Common myeloid progenitor, CD34-positive (primary cell): ENCODE measurements at regions not wholly inside any gene's neighbourhood (a gene's known extent, or its start where the extent isn't known, plus 50 kb on each side); places are given as distances from the start of the nearest gene placed in this dataset.

Source experiments
- CTCF ChIA-PET: fragments of 350-600 bp; sonication (Branson Sonifier 250); formaldehyde crosslinking; loops from one replicate; lab custom pipeline; 2021; ENCODE audit warnings: antibody characterized with exemption; lab: Charles Lee
- POLR2A ChIA-PET: fragments of 350-600 bp; sonication (Branson Sonifier 250); formaldehyde crosslinking; loops from one replicate; lab custom pipeline; 2021; ENCODE audit warnings: antibody characterized with exemption; lab: Charles Lee
- DNase-seq, 3 donors: peaks; one replicate each; pipeline versions ENCODE4 v3.0.0 to v3.0.0-alpha.2; 2013
- H3K27ac ChIP-seq, 2 experiments: 1 replicate in 1 of 2; 2 replicates in 1 of 2; pipeline ENCODE4 v1.7.0; 2013; ENCODE audit warnings: inconsistent platforms in 2 of 2, low read length in 2 of 2, mild to moderate bottlenecking in 2 of 2, low read depth in 1 of 2, moderate library complexity in 1 of 2; ENCODE audit not compliant: severe bottlenecking in 2 of 2, insufficient read depth in 1 of 2, poor library complexity in 1 of 2
- H3K27me3 ChIP-seq, 5 experiments: replicated peaks in 2 of 5; 1 replicate in 3 of 5; 2 replicates in 2 of 5; pipeline versions ENCODE4 v1.6.1 to v1.7.0; 2013; ENCODE audit warnings: low read length in 4 of 5, mild to moderate bottlenecking in 2 of 5, moderate library complexity in 2 of 5, inconsistent platforms in 1 of 5; ENCODE audit not compliant: insufficient read depth in 5 of 5, control insufficient read depth in 4 of 5
- H3K36me3 ChIP-seq, 4 experiments: 1 replicate in 2 of 4; 2 replicates in 2 of 4; pipeline versions ENCODE4 v1.6.1 to v1.7.0; 2013; ENCODE audit warnings: low read length in 3 of 4, control low read depth in 1 of 4, mild to moderate bottlenecking in 1 of 4; ENCODE audit not compliant: control insufficient read depth in 4 of 4, insufficient read depth in 4 of 4
- H3K4me1 ChIP-seq, 4 experiments: 1 replicate in 3 of 4; 2 replicates in 1 of 4; pipeline versions ENCODE4 v1.6.1 to v1.7.1; 2013; ENCODE audit warnings: low read length in 3 of 4, mild to moderate bottlenecking in 3 of 4, control low read depth in 1 of 4, inconsistent platforms in 1 of 4, moderate library complexity in 1 of 4; ENCODE audit not compliant: control insufficient read depth in 4 of 4, insufficient read depth in 4 of 4; ENCODE audit errors: control extremely low read depth in 1 of 4
- H3K4me3 ChIP-seq, 7 experiments: 1 replicate in 4 of 7; 2 replicates in 3 of 7; pipeline versions ENCODE4 v1.5.1 to v1.7.0; 2013; ENCODE audit warnings: mild to moderate bottlenecking in 7 of 7, low read length in 6 of 7, moderate library complexity in 6 of 7, inconsistent platforms in 2 of 7, low read depth in 2 of 7, control low read depth in 1 of 7; ENCODE audit not compliant: insufficient read depth in 4 of 7, control insufficient read depth in 1 of 7; ENCODE audit errors: extremely low read depth in 1 of 7
- H3K9me3 ChIP-seq, 5 experiments: 1 replicate in 4 of 5; 2 replicates in 1 of 5; pipeline versions ENCODE4 v1.6.1 to v1.7.1; 2013; ENCODE audit warnings: low read length in 4 of 5, mild to moderate bottlenecking in 2 of 5, inconsistent platforms in 1 of 5, low read depth in 1 of 5, moderate library complexity in 1 of 5; ENCODE audit not compliant: control insufficient read depth in 4 of 5, insufficient read depth in 2 of 5; ENCODE audit errors: control extremely low read depth in 1 of 5
- WGBS: methylation state at CpG from one replicate; pipeline ENCODE4 v1.1.5; 2013; ENCODE audit not compliant: insufficient coverage; 5-methylcytosine and 5-hydroxymethylcytosine counted together

- CTCF ChIA-PET: interaction anchor here (0.8 to 1.5 kb wide), 3 partner anchors 78 to 1134 kb away, joined by 3 read pairs; no protein-coding TSS in a partner anchor
- peaks cover 0 to 5% (median 0%) of the 10 kb centered on the region in 5 experiments for H3K9me3 ChIP-seq
- no peaks in the 10 kb centered on the region for H3K4me1 ChIP-seq
- H3K4me3 ChIP-seq: no peak overlapping the region
- H3K27me3 ChIP-seq: no peaks in the 10 kb centered on the region
- peak; percentile 11 to 37 (median 33) for DNase-seq
- H3K27ac ChIP-seq: no peak overlapping the region
- POLR2A ChIA-PET: no interaction called here
- no peaks in the 10 kb centered on the region for H3K36me3 ChIP-seq
These were observed 214.4 kb upstream of the CPEB2 start for GRCh38 chr4:14787894-14788293.

- H3K27ac ChIP-seq: no peak overlapping the region
- no peak overlapping the region for H3K4me3 ChIP-seq
- no peaks in the 10 kb centered on the region for H3K27me3 ChIP-seq
- no peak for DNase-seq
- peaks cover 0 to 15% (median 0%) of the 10 kb centered on the region in 5 experiments for H3K9me3 ChIP-seq
- POLR2A ChIA-PET: no interaction called here
- H3K36me3 ChIP-seq: no peaks in the 10 kb centered on the region
- no peaks in the 10 kb centered on the region for H3K4me1 ChIP-seq
- CTCF ChIA-PET: no interaction called here
These were observed 211.8 kb upstream of the CPEB2 start for GRCh38 chr4:14790494-14790893.

- Histone ChIP-seq H3K27me3 (no peaks in the 10 kb centered on the region), H3K9me3 (peaks cover 0 to 19% (median 3%) of the 10 kb centered on the region in 5 experiments), H3K4me1 (no peaks in the 10 kb centered on the region), H3K4me3 (no peak overlapping the region), H3K27ac (no peak overlapping the region), H3K36me3 (no peaks in the 10 kb centered on the region)
- DNase-seq: no peak
- POLR2A ChIA-PET: no interaction called here
- CTCF ChIA-PET: no interaction called here
These were observed 209.5 kb upstream of the CPEB2 start for GRCh38 chr4:14792702-14793227.

GRCh38 chr4:14800977-14801376 is 201.3 kb upstream of the CPEB2 start:
- H3K36me3 ChIP-seq: no peaks in the 10 kb centered on the region
- no peak overlapping the region for H3K4me3 ChIP-seq
- WGBS: no CpG with 5 or more reads among the region's 2 CpGs
- H3K27ac ChIP-seq: no peak overlapping the region
- H3K4me1 ChIP-seq: no peaks in the 10 kb centered on the region
- CTCF ChIA-PET: no interaction called here
- no peaks in the 10 kb centered on the region for H3K27me3 ChIP-seq
- POLR2A ChIA-PET: no interaction called here
- peaks cover 0 to 11% (median 7%) of the 10 kb centered on the region in 5 experiments for H3K9me3 ChIP-seq
- DNase-seq: no peak

- WGBS: 100% methylated on average over 1 of the region's 2 CpGs
- POLR2A ChIA-PET: no interaction called here
- Histone ChIP-seq H3K9me3 (peaks cover 0 to 8% (median 6%) of the 10 kb centered on the region in 5 experiments), H3K36me3 (no peaks in the 10 kb centered on the region), H3K4me3 (no peak overlapping the region), H3K4me1 (no peaks in the 10 kb centered on the region), H3K27ac (no peak overlapping the region), H3K27me3 (no peaks in the 10 kb centered on the region)
- CTCF ChIA-PET: no interaction called here
- DNase-seq: no peak
These were observed 199.7 kb upstream of the CPEB2 start for GRCh38 chr4:14802596-14802995.

GRCh38 chr4:14807856-14808255 is 194.4 kb upstream of the CPEB2 start:
- POLR2A ChIA-PET: no interaction called here
- no peak for DNase-seq
- Histone ChIP-seq H3K27ac (no peak overlapping the region), H3K27me3 (no peaks in the 10 kb centered on the region), H3K4me3 (no peak overlapping the region), H3K36me3 (no peaks in the 10 kb centered on the region), H3K4me1 (no peaks in the 10 kb centered on the region), H3K9me3 (no peaks in the 10 kb centered on the region)
- CTCF ChIA-PET: no interaction called here
- WGBS: 100% methylated on average over 4 of the region's 4 CpGs

- Histone ChIP-seq H3K27me3 (no peaks in the 10 kb centered on the region), H3K36me3 (no peaks in the 10 kb centered on the region), H3K4me3 (no peak overlapping the region), H3K4me1 (no peaks in the 10 kb centered on the region), H3K27ac (no peak overlapping the region), H3K9me3 (no peaks in the 10 kb centered on the region)
- ChIA-PET POLR2A (no interaction called here), CTCF (no interaction called here)
- WGBS: no CpG with 5 or more reads among the region's 2 CpGs
- no peak for DNase-seq
These were observed 193.1 kb upstream of the CPEB2 start for GRCh38 chr4:14809203-14809602.
